ENCODE measurements at regions not wholly inside any gene's neighbourhood (a gene's known extent, or its start where the extent isn't known, plus 50 kb on each side); places are given as distances from the start of the nearest gene placed in this dataset.

DNA sequence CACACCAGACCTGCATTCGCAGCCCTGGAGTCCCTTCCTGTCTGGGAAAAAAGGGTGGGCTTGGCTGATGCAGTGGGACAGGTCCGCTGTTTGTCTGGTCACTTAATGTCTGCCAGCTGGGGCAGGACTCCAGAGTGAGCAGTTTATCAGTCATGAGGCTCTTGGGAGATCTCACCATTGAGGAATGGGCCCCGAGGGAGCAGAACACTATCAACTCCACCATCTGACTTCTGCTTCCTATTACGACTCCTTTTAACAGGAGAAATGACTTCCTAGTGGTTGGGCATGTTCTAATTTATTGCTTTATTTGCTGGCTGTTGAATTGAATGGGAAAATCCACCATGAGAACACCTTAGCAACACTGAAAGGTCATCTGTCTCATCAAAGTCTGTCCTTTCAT is 182.5 kb upstream of the RASSF8 start:
- Histone ChIP-seq H3K9me3 (no peaks in the 10 kb centered on the region), H3K27ac (no peak overlapping the region), H3K27me3 (no peaks in the 10 kb centered on the region), H3K4me3 (no peak overlapping the region), H3K4me1 (peaks cover 6% of the 10 kb centered on the region), H3K36me3 (no peaks in the 10 kb centered on the region)
- TF ChIP-seq POLR2AphosphoS5 (IDR thresholded peaks at IDR 0.05; ENCODE audit: insufficient read depth in 1 of 2, low read depth in 1 of 2): no peak
- TF ChIP-seq, protein P1, sequence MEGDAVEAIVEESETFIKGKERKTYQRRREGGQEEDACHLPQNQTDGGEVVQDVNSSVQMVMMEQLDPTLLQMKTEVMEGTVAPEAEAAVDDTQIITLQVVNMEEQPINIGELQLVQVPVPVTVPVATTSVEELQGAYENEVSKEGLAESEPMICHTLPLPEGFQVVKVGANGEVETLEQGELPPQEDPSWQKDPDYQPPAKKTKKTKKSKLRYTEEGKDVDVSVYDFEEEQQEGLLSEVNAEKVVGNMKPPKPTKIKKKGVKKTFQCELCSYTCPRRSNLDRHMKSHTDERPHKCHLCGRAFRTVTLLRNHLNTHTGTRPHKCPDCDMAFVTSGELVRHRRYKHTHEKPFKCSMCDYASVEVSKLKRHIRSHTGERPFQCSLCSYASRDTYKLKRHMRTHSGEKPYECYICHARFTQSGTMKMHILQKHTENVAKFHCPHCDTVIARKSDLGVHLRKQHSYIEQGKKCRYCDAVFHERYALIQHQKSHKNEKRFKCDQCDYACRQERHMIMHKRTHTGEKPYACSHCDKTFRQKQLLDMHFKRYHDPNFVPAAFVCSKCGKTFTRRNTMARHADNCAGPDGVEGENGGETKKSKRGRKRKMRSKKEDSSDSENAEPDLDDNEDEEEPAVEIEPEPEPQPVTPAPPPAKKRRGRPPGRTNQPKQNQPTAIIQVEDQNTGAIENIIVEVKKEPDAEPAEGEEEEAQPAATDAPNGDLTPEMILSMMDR (IDR thresholded peaks at IDR 0.05): no peak
- no peak for TF ChIP-seq POLR2A (IDR thresholded peaks at IDR 0.05)
- intact Hi-C loops (cut with DNase I): no loop called here
- no peak for DNase-seq (ENCODE audit: extremely low spot score in 2 of 2)

DNA sequence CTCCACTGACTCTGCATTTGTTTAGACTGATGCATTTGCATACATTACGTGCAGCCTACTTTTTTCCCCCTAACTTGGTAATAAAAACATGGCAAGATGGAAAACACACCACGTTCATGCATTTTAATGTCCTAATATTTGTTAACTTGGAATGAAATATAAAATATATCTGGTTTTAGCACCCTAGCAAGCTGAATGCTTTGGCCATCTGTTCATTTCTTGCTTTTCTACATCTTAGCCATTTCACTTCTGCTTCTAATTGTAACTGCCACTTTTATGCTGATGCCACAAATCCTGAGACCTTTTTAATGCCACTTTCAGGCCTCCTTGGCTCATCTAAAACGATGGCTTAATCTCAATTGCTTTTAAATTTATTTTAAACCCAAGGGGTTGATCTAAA is 177.7 kb upstream of the RASSF8 start:
- DNase-seq (ENCODE audit: extremely low spot score in 2 of 2): no peak
- no peaks in the 10 kb centered on the region for H3K27me3 ChIP-seq
- peaks cover 6% of the 10 kb centered on the region for H3K4me1 ChIP-seq
- H3K4me3 ChIP-seq: no peak overlapping the region
- intact Hi-C loops (cut with DNase I): no loop called here
- H3K9me3 ChIP-seq: no peaks in the 10 kb centered on the region
- TF ChIP-seq, protein P1 (IDR thresholded peaks at IDR 0.05): no peak
- TF ChIP-seq POLR2A (IDR thresholded peaks at IDR 0.05): no peak
- no peak for TF ChIP-seq POLR2AphosphoS5 (IDR thresholded peaks at IDR 0.05; ENCODE audit: insufficient read depth in 1 of 2, low read depth in 1 of 2)
- no peaks in the 10 kb centered on the region for H3K36me3 ChIP-seq
- H3K27ac ChIP-seq: no peak overlapping the region

DNA sequence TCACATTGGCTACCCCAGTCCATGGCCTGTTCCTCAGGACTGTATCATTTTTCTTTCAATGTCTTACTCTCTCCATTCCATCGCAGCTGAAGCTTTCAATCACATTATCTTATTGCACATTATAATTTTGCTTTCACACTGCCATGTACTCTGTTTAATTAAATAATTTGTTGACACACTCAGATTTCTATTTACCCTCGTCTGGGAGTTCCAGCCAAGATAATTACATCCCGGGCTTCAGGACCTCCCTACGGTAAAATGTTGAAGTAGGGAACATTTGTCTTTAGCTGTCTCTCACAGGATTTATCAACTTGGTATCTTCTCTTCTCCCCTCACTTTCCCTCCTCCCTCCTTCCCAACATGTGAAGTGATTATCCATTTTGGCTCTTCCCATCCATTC is 177.2 kb upstream of the RASSF8 start:
- H3K4me1 ChIP-seq: peaks cover 2% of the 10 kb centered on the region
- DNase-seq (ENCODE audit: extremely low spot score in 2 of 2): no peak
- no peak overlapping the region for H3K4me3 ChIP-seq
- no peak overlapping the region for H3K27ac ChIP-seq
- H3K27me3 ChIP-seq: no peaks in the 10 kb centered on the region
- intact Hi-C loops (cut with DNase I): no loop called here
- TF ChIP-seq POLR2AphosphoS5 (IDR thresholded peaks at IDR 0.05; ENCODE audit: insufficient read depth in 1 of 2, low read depth in 1 of 2) (no peak), POLR2A (IDR thresholded peaks at IDR 0.05) (no peak)
- TF ChIP-seq, protein P1 (IDR thresholded peaks at IDR 0.05): no peak
- no peaks in the 10 kb centered on the region for H3K36me3 ChIP-seq
- H3K9me3 ChIP-seq: no peaks in the 10 kb centered on the region

DNA sequence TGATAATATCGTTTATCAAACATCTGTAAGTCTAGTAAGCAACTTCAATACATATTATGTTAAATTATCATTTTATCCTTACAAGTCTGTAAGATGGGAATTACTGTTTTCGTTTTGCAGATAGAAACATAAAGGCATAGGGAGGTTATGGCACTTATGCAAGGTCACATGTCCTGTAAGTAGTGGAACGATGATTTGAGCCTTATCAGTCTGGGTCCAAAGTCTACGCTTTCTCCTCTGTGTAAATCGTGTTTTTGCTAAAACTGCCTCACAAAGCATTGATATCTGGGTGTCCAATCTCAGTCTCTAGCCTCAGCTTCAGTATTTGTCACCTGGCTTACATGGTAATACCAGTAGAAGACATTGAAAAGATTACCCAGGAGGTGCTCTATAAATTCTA is 174.9 kb upstream of the RASSF8 start:
- H3K36me3 ChIP-seq: no peaks in the 10 kb centered on the region
- H3K4me3 ChIP-seq: no peak overlapping the region
- TF ChIP-seq, protein P1 (IDR thresholded peaks at IDR 0.05): no peak
- TF ChIP-seq POLR2A (IDR thresholded peaks at IDR 0.05) (no peak), POLR2AphosphoS5 (IDR thresholded peaks at IDR 0.05; ENCODE audit: insufficient read depth in 1 of 2, low read depth in 1 of 2) (no peak)
- intact Hi-C loops (cut with DNase I): no loop called here
- H3K27ac ChIP-seq: no peak overlapping the region
- no peaks in the 10 kb centered on the region for H3K4me1 ChIP-seq
- no peaks in the 10 kb centered on the region for H3K9me3 ChIP-seq
- H3K27me3 ChIP-seq: no peaks in the 10 kb centered on the region
- no peak for DNase-seq (ENCODE audit: extremely low spot score in 2 of 2)

DNA sequence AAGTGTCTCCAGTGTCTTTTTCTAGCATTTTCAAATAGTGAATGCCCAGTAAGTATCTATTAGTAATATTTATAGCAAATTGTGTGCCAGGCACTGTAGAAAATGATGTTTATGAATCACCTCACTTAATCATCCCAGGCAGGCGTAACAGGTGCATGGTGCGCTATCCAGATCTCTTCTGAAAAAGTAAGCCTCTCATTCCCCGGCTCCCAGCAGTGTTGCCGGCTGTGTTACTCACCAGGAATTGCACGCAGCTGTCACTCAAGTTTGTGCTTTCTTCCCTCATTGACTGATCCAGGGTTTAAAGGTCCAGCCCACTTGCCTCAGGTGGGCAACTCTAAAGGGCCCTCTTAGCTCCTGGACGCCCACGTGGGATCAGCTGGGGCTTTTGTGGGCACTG is 173.8 kb upstream of the RASSF8 start:
- TF ChIP-seq POLR2A (IDR thresholded peaks at IDR 0.05): no peak
- TF ChIP-seq, protein P1 (IDR thresholded peaks at IDR 0.05): no peak
- no peak for TF ChIP-seq POLR2AphosphoS5 (IDR thresholded peaks at IDR 0.05; ENCODE audit: insufficient read depth in 1 of 2, low read depth in 1 of 2)

More for the DNA sequence above, 173.8 kb upstream of the RASSF8 start:
- H3K27me3 ChIP-seq: no peaks in the 10 kb centered on the region
- H3K4me3 ChIP-seq: no peak overlapping the region
- intact Hi-C loops (cut with DNase I): no loop called here
- no peak for DNase-seq (ENCODE audit: extremely low spot score in 2 of 2)
- H3K36me3 ChIP-seq: no peaks in the 10 kb centered on the region
- peaks cover 9% of the 10 kb centered on the region for H3K4me1 ChIP-seq
- H3K27ac ChIP-seq: no peak overlapping the region
- H3K9me3 ChIP-seq: no peaks in the 10 kb centered on the region
